Left hindlimb (tissue), 1 donor: ENCODE measurements at regions not wholly inside any gene's neighbourhood (a gene's known extent, or its start where the extent isn't known, plus 50 kb on each side); places are given as distances from the start of the nearest gene placed in this dataset.
"Not testable (repeated sequence)": the region's sequence is repeated elsewhere in the genome, so short reads cannot be mapped to it uniquely, and the experiment has no call there.

Experiments used
- DNase-seq: peaks from one replicate; pipeline ENCODE4 v3.0.0-alpha.2; 2018

- DNase-seq: not testable (repeated sequence)
These were observed 61.1 kb downstream of the DEFB131A start for GRCh38 chr4:9505341-9505740.

GRCh38 chr4:9506672-9507071 lies 62.5 kb downstream of the DEFB131A start:
- DNase-seq: not testable (repeated sequence)

GRCh38 chr4:9512941-9513340 lies 68.7 kb downstream of the DEFB131A start:
- DNase-seq: not testable (repeated sequence)

GRCh38 chr4:9519631-9520030 lies 75.4 kb downstream of the DEFB131A start:
- DNase-seq: not testable (repeated sequence)

- not testable (repeated sequence) for DNase-seq
These were observed 78.7 kb downstream of the DEFB131A start for GRCh38 chr4:9522903-9523302.

- DNase-seq: not testable (repeated sequence)
These were observed 80.2 kb downstream of the DEFB131A start for GRCh38 chr4:9524406-9524805.

- peak; percentile 84 for DNase-seq
These were observed 88.1 kb downstream of the DEFB131A start for GRCh38 chr4:9532134-9532862.

- not testable (repeated sequence) for DNase-seq
These were observed 88.6 kb downstream of the DEFB131A start for GRCh38 chr4:9532863-9533192.

- DNase-seq: not testable (repeated sequence)
These were observed 92.9 kb downstream of the DEFB131A start for GRCh38 chr4:9537101-9537500.

GRCh38 chr4:9539939-9540520 lies 95.8 kb downstream of the DEFB131A start:
- DNase-seq: not testable (repeated sequence)

- not testable (repeated sequence) for DNase-seq
These were observed 97.2 kb downstream of the DEFB131A start for GRCh38 chr4:9541388-9541915.

GRCh38 chr4:9544851-9545250 lies 100.6 kb downstream of the DEFB131A start:
- not testable (repeated sequence) for DNase-seq

- not testable (repeated sequence) for DNase-seq
These were observed 103.3 kb downstream of the DEFB131A start for GRCh38 chr4:9547470-9547869.

GRCh38 chr4:9556076-9556475 lies 111.9 kb downstream of the DEFB131A start:
- not testable (repeated sequence) for DNase-seq

- DNase-seq: not testable (repeated sequence)
These were observed 133.7 kb downstream of the DEFB131A start for GRCh38 chr4:9577869-9578268.

GRCh38 chr4:9582880-9583279 lies 138.7 kb downstream of the DEFB131A start:
- DNase-seq: not testable (repeated sequence)

- no peak for DNase-seq
These were observed 147.8 kb downstream of the DEFB131A start for GRCh38 chr4:9592010-9592409.

- no peak for DNase-seq
These were observed 150.7 kb downstream of the DEFB131A start for GRCh38 chr4:9594948-9595347.

GRCh38 chr4:9595531-9595930 lies 151.3 kb downstream of the DEFB131A start:
- not testable (repeated sequence) for DNase-seq

- no peak for DNase-seq
These were observed 155.1 kb downstream of the DEFB131A start for GRCh38 chr4:9599266-9599665.

GRCh38 chr4:9600246-9600645 lies 156.0 kb downstream of the DEFB131A start:
- no peak for DNase-seq

GRCh38 chr4:9602389-9602914 lies 158.2 kb downstream of the DEFB131A start:
- DNase-seq: no peak

GRCh38 chr4:9604031-9604892 lies 160.0 kb downstream of the DEFB131A start:
- peak; percentile 36 for DNase-seq
